Thoracic aorta (tissue), 2 donors: ENCODE measurements at regions not wholly inside any gene's neighbourhood (a gene's known extent, or its start where the extent isn't known, plus 50 kb on each side); places are given as distances from the start of the nearest gene placed in this dataset.

ENCODE experiments used
- ATAC-seq: fragments of 150-250 bp; one replicate; pipeline ENCODE4 v1.8.0; 2017; ENCODE audit warnings: low read depth; ENCODE audit not compliant: insufficient number of reproducible peaks, low FRiP score
- DNase-seq: peaks from one replicate; pipeline ENCODE4 v3.0.0-alpha.2; 2020; ENCODE audit warnings: low spot score
- H3K27ac ChIP-seq, 2 donors: fragments of 200-600 bp; sonication (generic); 1 replicate in 1 of 2; 2 replicates in 1 of 2; pipeline ENCODE4 v1.5.1; 2016; ENCODE audit warnings: mild to moderate bottlenecking in 2 of 2, moderate library complexity in 2 of 2
- H3K27me3 ChIP-seq: fragments of 200-600 bp; sonication (generic); replicated peaks from 2 replicates; pipeline ENCODE4 v1.6.0; 2016; ENCODE audit warnings: mild to moderate bottlenecking; ENCODE audit not compliant: insufficient read depth
- H3K36me3 ChIP-seq: fragments of 200-600 bp; sonication (generic); one replicate; pipeline ENCODE4 v1.5.1; 2016
- H3K4me1 ChIP-seq, 2 donors: fragments of 200-600 bp; sonication (generic); 1 replicate in 1 of 2; 2 replicates in 1 of 2; pipeline versions ENCODE4 v1.5.1 to v1.6.0; 2016; ENCODE audit warnings: low read depth in 2 of 2, mild to moderate bottlenecking in 1 of 2; ENCODE audit not compliant: control insufficient read depth in 1 of 2
- H3K4me3 ChIP-seq: fragments of 200-600 bp; sonication (generic); 2 replicates; pipeline ENCODE4 v1.5.1; 2016; ENCODE audit warnings: mild to moderate bottlenecking
- H3K9me3 ChIP-seq: fragments of 200-600 bp; sonication (generic); 2 replicates; pipeline ENCODE4 v1.5.1; 2016
- TF ChIP-seq, protein P1 (sequence below): fragments of 200-600 bp; sonication (generic); IDR thresholded peaks from one replicate; pipeline ENCODE4 v1.5.1; 2019; ENCODE audit warnings: antibody characterized with exemption

DNA sequence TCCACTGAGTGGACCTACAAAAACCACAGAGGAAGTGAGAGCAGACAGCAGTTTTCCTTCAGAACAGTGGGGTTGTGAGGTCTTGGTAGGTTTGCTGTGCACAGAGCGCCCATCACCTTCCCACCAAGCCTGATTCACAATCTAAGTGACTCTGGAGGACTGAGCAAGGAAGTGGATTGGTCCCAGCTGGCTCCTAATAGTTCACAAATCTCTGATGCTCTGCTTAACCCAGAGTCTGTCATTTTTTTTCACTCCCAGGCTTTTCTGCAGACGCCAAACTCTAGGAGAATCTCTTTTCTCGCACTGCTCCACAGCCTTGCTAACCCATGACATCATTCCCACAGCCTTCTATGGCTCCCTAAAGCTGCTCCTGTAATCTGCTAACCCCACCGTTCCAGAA is 280.4 kb downstream of the C1D start:
- DNase-seq, result no peak
- Histone ChIP-seq H3K4me1 (peaks cover 0 to 17% of the 10 kb centered on the region in 2 donors), H3K4me3 (no peak overlapping the region), H3K27ac (no peak overlapping the region), H3K9me3 (no peaks in the 10 kb centered on the region), H3K27me3 (no peaks in the 10 kb centered on the region), H3K36me3 (no peaks in the 10 kb centered on the region)
- TF ChIP-seq, protein P1, sequence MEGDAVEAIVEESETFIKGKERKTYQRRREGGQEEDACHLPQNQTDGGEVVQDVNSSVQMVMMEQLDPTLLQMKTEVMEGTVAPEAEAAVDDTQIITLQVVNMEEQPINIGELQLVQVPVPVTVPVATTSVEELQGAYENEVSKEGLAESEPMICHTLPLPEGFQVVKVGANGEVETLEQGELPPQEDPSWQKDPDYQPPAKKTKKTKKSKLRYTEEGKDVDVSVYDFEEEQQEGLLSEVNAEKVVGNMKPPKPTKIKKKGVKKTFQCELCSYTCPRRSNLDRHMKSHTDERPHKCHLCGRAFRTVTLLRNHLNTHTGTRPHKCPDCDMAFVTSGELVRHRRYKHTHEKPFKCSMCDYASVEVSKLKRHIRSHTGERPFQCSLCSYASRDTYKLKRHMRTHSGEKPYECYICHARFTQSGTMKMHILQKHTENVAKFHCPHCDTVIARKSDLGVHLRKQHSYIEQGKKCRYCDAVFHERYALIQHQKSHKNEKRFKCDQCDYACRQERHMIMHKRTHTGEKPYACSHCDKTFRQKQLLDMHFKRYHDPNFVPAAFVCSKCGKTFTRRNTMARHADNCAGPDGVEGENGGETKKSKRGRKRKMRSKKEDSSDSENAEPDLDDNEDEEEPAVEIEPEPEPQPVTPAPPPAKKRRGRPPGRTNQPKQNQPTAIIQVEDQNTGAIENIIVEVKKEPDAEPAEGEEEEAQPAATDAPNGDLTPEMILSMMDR, result no peak
- no peak for ATAC-seq

DNA sequence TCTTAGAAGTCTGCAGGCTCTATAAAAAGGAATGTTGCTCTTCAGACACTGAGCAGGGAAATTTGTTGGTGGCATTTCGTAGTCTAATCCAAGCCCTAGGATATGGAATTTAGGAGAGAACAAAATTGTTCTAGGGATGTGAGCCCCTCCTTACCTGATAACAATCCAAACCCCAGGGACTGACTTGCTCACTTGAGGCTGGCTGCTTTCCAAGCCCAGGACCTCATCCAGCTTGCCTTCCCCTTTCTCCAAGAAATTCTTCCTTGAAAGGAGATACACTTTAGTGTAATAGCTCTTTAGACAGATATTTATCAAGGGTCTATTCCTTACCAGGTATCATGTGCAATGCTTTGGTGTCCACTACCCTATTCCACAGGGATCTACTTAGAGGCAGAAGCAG is 279.8 kb downstream of the C1D start:
- no peaks in the 10 kb centered on the region for H3K36me3 ChIP-seq
- ATAC-seq, result no peak
- H3K27ac ChIP-seq, result no peak overlapping the region
- H3K4me1 ChIP-seq, result peaks cover 0 to 17% of the 10 kb centered on the region in 2 donors
- H3K9me3 ChIP-seq, result no peaks in the 10 kb centered on the region
- no peaks in the 10 kb centered on the region for H3K27me3 ChIP-seq
- TF ChIP-seq, protein P1, result no peak
- DNase-seq, result no peak
- H3K4me3 ChIP-seq, result no peak overlapping the region

DNA sequence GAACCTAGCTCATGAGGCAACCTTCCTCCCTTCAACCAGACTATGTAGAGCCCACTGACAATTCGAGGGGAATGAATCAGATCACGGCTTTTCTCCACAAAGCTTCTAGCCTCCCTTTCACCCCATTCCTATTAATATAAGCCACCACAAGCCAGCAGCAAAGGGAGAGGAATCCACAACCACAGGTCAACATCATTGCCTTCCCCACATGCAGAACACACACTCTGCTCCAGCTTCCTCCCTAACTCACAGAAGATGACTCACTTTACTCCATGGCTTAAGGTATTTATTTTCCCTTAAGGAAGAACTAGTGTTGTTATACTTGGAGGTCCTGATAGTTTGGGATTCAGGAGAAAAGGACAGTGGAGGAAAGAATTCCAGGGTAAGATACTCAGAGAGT is 272.2 kb downstream of the C1D start:
- TF ChIP-seq, protein P1, result no peak
- H3K27me3 ChIP-seq, result no peaks in the 10 kb centered on the region
- DNase-seq (no peak), ATAC-seq (no peak)
- H3K4me3 ChIP-seq, result no peak overlapping the region
- no peaks in the 10 kb centered on the region for H3K9me3 ChIP-seq
- H3K4me1 ChIP-seq, result no peaks in the 10 kb centered on the region
- no peaks in the 10 kb centered on the region for H3K36me3 ChIP-seq
- no peak overlapping the region for H3K27ac ChIP-seq

DNA sequence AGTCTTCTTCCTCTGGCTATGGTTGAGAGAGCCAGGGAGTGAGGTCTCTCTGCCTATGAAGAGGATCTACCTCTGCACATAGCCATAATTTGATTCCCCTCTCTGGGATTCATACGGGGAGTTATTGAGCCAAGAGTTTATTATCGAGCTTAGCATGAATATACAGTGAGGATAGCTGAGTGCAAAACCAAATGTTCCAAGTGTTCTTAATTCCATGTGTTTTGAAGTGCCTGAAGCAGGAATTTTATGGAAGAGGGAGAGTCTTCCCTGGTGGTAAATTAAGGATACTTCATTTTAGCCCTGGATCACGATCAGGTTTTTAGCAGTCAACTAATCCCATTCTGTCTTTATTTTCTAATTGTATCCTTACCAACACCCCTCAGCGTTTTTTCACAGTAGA is 270.6 kb downstream of the C1D start:
- TF ChIP-seq, protein P1, result no peak
- H3K4me3 ChIP-seq, result no peak overlapping the region
- H3K36me3 ChIP-seq, result no peaks in the 10 kb centered on the region
- ATAC-seq (no peak), DNase-seq (no peak)
- H3K27ac ChIP-seq, result no peak overlapping the region
- H3K9me3 ChIP-seq, result no peaks in the 10 kb centered on the region
- H3K4me1 ChIP-seq, result peaks cover 0 to 7% of the 10 kb centered on the region in 2 donors
- no peaks in the 10 kb centered on the region for H3K27me3 ChIP-seq

DNA sequence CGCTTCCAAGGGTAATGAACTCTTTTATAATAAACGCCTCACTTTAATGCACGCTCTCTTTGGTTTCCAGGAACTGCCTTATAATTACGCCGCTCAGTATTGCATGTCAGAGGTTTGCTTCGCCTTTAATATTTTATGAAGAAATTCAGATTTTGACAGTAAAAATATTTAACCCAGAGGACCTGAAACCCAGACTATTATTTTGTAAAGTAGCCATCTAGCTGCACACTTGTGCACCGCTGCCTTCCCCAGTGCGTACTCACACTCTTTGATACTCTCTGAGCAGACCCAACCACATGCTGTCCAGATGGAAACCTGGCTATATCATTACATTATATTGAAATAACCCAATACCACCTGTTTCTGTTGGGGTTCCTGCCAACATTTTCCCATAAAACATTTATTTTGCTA is 270.1 kb downstream of the C1D start:
- DNase-seq, result no peak

More for the DNA sequence above, 270.1 kb downstream of the C1D start:
- no peak for ATAC-seq
- H3K4me3 ChIP-seq, result no peak overlapping the region
- H3K27me3 ChIP-seq, result no peaks in the 10 kb centered on the region
- H3K36me3 ChIP-seq, result no peaks in the 10 kb centered on the region
- H3K27ac ChIP-seq, result no peak overlapping the region
- no peaks in the 10 kb centered on the region for H3K9me3 ChIP-seq
- TF ChIP-seq, protein P1, result no peak
- peaks cover 0 to 12% of the 10 kb centered on the region in 2 donors for H3K4me1 ChIP-seq
